ENCODE measurements at regions not wholly inside any gene's neighbourhood (a gene's known extent, or its start where the extent isn't known, plus 50 kb on each side); places are given as distances from the start of the nearest gene placed in this dataset.
"Not testable (repeated sequence)": the region's sequence is repeated elsewhere in the genome, so short reads cannot be mapped to it uniquely, and the experiment has no call there.

DNA sequence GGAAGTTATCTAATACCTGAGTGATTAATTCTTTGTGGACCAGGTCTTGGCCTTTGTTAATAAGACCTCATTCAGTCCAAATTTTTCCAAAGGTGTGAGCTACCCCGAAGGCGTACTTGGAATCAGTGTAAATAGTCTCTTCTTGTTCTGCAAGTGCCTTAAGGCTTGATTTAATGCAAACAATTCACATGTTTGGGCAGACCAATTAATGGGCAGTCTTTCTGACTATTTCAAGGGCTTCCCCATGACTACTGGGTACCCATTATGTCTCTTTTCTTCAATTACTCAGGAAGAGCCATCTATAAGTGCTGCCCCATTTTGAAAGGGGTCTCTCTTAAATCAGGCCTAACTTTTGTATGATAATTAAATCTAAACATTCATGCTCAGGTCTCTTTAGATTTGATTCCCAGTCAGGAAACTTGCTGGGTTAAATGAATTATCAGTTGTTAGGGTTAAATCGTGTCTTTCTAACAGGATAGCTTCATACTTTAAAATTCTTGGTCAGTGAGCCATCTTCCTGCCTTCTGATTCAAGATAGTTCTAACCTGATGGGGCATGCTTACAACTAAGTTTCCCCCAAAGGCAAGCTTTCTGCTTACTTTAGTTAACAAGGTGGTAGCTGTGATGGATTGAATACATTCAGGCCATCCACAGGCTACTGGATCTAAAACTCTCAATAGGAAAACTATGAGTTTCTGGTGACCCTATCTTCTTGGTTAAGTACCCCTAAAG lies 179.6 kb downstream of the CCNG2 start:
- peaks cover 21% of the 10 kb centered on the region for H3K9me3 Mint-ChIP-seq

GRCh38 chr4:77342170-77342810 lies 185.3 kb downstream of the CCNG2 start:
- H3K36me3 Mint-ChIP-seq (ENCODE audit: low read depth), result no peaks in the 10 kb centered on the region
- no peak overlapping the region for H3K27ac Mint-ChIP-seq
- no peaks in the 10 kb centered on the region for H3K4me1 Mint-ChIP-seq (ENCODE audit: low read depth)
- peaks cover 27% of the 10 kb centered on the region for H3K9me3 Mint-ChIP-seq
- no peak for DNase-seq
- H3K27me3 Mint-ChIP-seq, result peaks cover 39% of the 10 kb centered on the region
- no peak overlapping the region for H3K4me3 Mint-ChIP-seq

More for the DNA sequence above, 179.6 kb downstream of the CCNG2 start:
- H3K4me3 Mint-ChIP-seq, result no peak overlapping the region
- DNase-seq, result no peak
- H3K27ac Mint-ChIP-seq, result no peak overlapping the region
- peaks cover 29% of the 10 kb centered on the region for H3K27me3 Mint-ChIP-seq
- H3K36me3 Mint-ChIP-seq (ENCODE audit: low read depth), result no peaks in the 10 kb centered on the region
- H3K4me1 Mint-ChIP-seq (ENCODE audit: low read depth), result no peaks in the 10 kb centered on the region

- no peak for DNase-seq
- Mint-ChIP-seq H3K9me3 (peaks cover 27% of the 10 kb centered on the region), H3K27me3 (peaks cover 34% of the 10 kb centered on the region), H3K27ac (no peak overlapping the region), H3K4me3 (no peak overlapping the region), H3K4me1 (ENCODE audit: low read depth) (no peaks in the 10 kb centered on the region), H3K36me3 (ENCODE audit: low read depth) (no peaks in the 10 kb centered on the region)
Observed at GRCh38 chr4:77344001-77344400, 187.0 kb downstream of the CCNG2 start.

GRCh38 chr4:77344784-77345183 lies 187.8 kb downstream of the CCNG2 start:
- Mint-ChIP-seq H3K4me1 (ENCODE audit: low read depth) (no peaks in the 10 kb centered on the region), H3K4me3 (no peak overlapping the region), H3K27me3 (peaks cover 27% of the 10 kb centered on the region), H3K27ac (no peak overlapping the region), H3K9me3 (peaks cover 27% of the 10 kb centered on the region), H3K36me3 (ENCODE audit: low read depth) (no peaks in the 10 kb centered on the region)
- DNase-seq, result no peak

DNA sequence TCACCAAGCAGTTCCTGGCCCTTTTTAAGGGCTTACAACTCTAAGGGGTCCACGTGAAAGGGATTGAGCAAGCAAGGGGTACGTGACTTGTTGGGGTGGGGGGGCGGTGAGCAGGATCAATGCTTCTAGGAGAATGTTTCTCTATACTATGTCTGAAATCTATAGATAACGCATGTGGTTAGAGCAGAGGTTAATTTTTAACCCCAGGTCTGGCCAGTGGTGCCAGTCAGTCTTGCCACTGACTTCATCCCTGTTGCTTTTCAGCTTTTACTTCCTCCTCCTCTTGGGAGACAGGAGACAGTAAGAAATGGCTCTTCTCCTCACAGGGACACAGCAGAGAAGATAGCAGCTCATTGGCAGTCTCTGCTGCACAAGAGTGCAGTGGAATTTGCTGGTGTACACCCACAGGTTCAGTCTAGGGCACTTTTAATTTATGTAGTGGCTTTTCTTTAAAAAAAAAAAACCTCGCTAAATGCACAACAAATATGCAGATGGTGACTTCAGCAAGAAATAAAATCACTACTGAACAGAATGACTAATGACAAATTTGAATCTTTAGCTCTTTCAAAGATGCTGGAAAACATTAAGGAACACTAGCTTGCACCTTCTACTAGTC lies 190.5 kb downstream of the CCNG2 start:
- H3K36me3 Mint-ChIP-seq (ENCODE audit: low read depth), result no peaks in the 10 kb centered on the region
- H3K4me1 Mint-ChIP-seq (ENCODE audit: low read depth), result no peaks in the 10 kb centered on the region
- H3K9me3 Mint-ChIP-seq, result peaks cover 15% of the 10 kb centered on the region
- DNase-seq, result no peak
- H3K27ac Mint-ChIP-seq, result no peak overlapping the region
- H3K27me3 Mint-ChIP-seq, result peaks cover 5% of the 10 kb centered on the region
- no peak overlapping the region for H3K4me3 Mint-ChIP-seq

DNA sequence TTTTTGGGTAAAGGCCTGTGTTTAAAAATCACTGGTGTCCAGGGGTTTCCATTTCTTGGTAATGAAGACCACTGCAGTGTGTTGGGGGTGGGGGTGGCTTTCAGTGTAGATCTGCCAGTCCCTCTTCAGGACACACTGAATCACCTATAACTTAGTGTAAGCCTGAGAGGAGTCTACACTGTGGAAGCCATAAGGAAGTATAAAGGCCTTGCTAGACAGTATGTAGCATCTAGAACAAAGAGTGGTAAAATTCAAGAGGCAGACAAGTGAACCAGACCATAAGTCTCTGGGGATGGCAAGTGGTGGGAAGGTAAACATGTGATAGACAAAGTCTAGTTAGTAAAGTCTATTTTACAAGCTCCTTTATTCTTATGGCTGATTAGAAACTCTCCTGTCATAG lies 191.8 kb downstream of the CCNG2 start:
- no peak overlapping the region for H3K4me3 Mint-ChIP-seq
- no peak overlapping the region for H3K27ac Mint-ChIP-seq
- peaks cover 5% of the 10 kb centered on the region for H3K27me3 Mint-ChIP-seq
- no peak for DNase-seq
- H3K36me3 Mint-ChIP-seq (ENCODE audit: low read depth), result no peaks in the 10 kb centered on the region
- H3K4me1 Mint-ChIP-seq (ENCODE audit: low read depth), result no peaks in the 10 kb centered on the region
- peaks cover 4% of the 10 kb centered on the region for H3K9me3 Mint-ChIP-seq

GRCh38 chr4:77349364-77349763 lies 192.4 kb downstream of the CCNG2 start:
- no peak overlapping the region for H3K27ac Mint-ChIP-seq
- H3K36me3 Mint-ChIP-seq (ENCODE audit: low read depth), result no peaks in the 10 kb centered on the region
- DNase-seq, result no peak
- no peaks in the 10 kb centered on the region for H3K9me3 Mint-ChIP-seq
- H3K4me3 Mint-ChIP-seq, result no peak overlapping the region
- peaks cover 5% of the 10 kb centered on the region for H3K27me3 Mint-ChIP-seq
- no peaks in the 10 kb centered on the region for H3K4me1 Mint-ChIP-seq (ENCODE audit: low read depth)

DNA sequence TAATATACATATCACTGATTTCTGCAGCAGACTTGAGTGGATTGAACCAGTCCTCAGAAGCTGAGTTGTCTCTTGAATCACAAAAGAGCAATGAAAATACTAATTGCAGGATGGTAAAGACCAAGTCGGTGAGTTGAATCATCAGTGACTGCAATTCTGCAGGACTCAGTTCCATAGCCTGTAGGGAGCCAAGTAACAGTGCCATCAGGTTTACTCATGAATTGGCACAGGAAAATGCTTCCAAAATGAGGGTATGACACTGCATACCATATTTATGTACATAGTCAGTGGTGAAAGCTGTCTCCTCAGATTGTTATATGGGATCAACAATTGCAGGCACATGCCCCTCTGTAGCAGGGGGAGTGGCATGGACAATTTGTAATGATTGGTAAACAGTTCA lies 192.8 kb downstream of the CCNG2 start:
- no peak for DNase-seq
- no peak overlapping the region for H3K4me3 Mint-ChIP-seq
- H3K27me3 Mint-ChIP-seq, result peaks cover 5% of the 10 kb centered on the region
- no peaks in the 10 kb centered on the region for H3K36me3 Mint-ChIP-seq (ENCODE audit: low read depth)
- no peak overlapping the region for H3K27ac Mint-ChIP-seq
- H3K4me1 Mint-ChIP-seq (ENCODE audit: low read depth), result no peaks in the 10 kb centered on the region
- H3K9me3 Mint-ChIP-seq, result no peaks in the 10 kb centered on the region

DNA sequence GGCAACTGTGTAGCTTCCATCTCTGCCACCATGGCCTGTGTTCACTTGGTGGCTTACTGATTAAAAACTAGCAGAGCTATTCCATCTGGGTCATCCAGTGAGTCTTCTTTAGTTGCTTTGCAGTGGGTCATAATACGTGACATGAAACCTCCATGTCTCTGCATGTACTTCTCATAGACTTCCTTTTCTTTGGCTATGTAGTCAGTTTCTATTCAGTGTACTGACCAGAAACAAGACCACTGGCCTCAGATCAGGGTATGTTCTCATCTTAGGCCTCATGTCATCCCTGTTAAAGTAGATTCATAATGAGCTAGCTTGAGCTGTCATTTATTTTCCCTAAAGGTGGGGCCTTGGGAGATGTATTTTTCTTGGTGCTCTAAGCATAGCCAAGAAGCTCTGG lies 195.2 kb downstream of the CCNG2 start:
- no peak for DNase-seq
- H3K27ac Mint-ChIP-seq, result no peak overlapping the region
- H3K4me1 Mint-ChIP-seq (ENCODE audit: low read depth), result no peaks in the 10 kb centered on the region
- H3K4me3 Mint-ChIP-seq, result no peak overlapping the region
- no peaks in the 10 kb centered on the region for H3K36me3 Mint-ChIP-seq (ENCODE audit: low read depth)
- no peaks in the 10 kb centered on the region for H3K9me3 Mint-ChIP-seq
- H3K27me3 Mint-ChIP-seq, result no peaks in the 10 kb centered on the region

DNA sequence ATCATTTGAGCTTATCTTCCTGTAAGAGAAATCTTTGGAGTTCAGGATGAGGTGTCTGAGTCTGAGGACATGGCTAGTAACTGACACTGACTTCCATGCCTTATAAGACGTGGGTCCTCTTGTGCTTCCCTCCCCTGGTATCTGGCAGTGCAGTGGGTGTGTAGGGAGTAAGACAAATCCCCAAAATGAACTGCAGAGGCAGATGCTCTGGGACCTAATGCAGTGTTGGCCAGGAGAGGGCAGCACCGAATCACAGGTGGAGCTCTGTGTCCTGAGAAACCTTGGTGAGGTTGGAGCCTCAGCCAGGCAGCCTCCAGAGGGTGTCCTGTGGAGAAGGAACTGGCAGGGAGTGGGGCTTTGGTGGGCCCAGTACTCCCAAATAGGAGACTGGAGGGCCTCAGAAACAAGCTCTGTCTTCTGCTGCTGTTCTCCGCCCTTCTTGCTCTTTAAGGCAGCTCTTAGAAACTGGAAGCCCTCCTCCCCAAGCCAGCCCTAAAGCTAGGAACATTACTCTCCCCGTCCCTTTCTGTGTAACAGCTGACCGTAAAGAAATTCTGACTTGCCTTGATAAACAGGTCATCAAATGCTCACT lies 196.8 kb downstream of the CCNG2 start:
- not testable (repeated sequence) for H3K36me3 Mint-ChIP-seq (ENCODE audit: low read depth); H3K27me3 Mint-ChIP-seq; H3K4me1 Mint-ChIP-seq (ENCODE audit: low read depth); H3K9me3 Mint-ChIP-seq; DNase-seq; H3K4me3 Mint-ChIP-seq; H3K27ac Mint-ChIP-seq

DNA sequence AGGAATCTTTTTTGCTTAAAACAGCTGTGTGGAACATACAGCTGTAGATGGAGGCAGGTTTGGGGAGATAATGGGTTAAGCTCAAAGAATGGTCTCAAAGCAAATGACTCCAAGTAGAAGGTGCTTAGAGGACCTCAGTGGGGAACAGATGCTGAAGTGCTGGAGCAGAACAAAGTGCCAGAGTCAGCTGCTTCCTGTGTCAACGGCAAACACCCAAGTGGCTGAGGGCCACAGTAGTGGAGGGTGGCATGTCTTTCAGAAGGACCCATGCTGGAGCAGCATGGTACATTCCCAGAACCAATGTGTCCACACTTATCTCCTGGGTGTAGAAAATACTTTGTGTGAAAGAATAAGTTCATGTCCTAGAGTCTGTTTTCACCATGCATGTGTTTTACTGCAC lies 197.5 kb downstream of the CCNG2 start:
- no peaks in the 10 kb centered on the region for H3K27me3 Mint-ChIP-seq

GRCh38 chr4:77355731-77356130 lies 198.7 kb downstream of the CCNG2 start:
- no peaks in the 10 kb centered on the region for H3K27me3 Mint-ChIP-seq
- H3K27ac Mint-ChIP-seq, result no peak overlapping the region
- H3K9me3 Mint-ChIP-seq, result no peaks in the 10 kb centered on the region
- H3K36me3 Mint-ChIP-seq (ENCODE audit: low read depth), result no peaks in the 10 kb centered on the region
- no peak for DNase-seq
- no peaks in the 10 kb centered on the region for H3K4me1 Mint-ChIP-seq (ENCODE audit: low read depth)
- no peak overlapping the region for H3K4me3 Mint-ChIP-seq

More for the DNA sequence above, 197.5 kb downstream of the CCNG2 start:
- no peak for DNase-seq
- H3K36me3 Mint-ChIP-seq (ENCODE audit: low read depth), result no peaks in the 10 kb centered on the region
- no peaks in the 10 kb centered on the region for H3K9me3 Mint-ChIP-seq
- no peak overlapping the region for H3K27ac Mint-ChIP-seq
- H3K4me1 Mint-ChIP-seq (ENCODE audit: low read depth), result no peaks in the 10 kb centered on the region
- no peak overlapping the region for H3K4me3 Mint-ChIP-seq

DNA sequence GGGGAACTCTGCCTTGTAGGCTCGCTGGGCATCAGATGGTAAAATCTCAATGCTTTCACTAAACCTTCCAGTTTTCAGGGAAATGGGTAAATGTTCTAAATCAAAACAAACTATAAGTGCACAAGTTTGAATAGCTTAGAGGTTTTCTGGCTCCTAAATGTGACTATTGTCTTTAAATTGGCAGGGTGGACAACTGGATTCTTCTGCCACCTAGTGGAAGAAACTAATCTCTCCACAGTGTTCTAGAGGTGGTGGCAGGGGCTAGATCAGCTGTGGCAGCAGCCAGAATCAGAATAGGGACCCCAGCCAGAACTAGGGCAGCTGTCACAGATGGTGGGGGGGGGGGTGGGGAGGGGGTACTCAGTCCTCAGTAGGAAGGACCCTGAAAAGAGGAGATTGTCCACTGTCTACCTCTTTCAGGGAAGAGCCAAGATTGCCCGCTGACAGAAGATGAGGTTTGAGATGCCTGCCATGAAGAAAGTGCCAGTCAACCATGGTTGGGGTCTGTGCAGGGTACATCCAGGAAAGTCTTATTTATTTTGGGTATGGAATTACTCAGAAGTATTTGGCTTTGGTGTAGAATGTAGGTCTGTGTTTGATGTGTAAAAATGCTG lies 201.4 kb downstream of the CCNG2 start:
- no peaks in the 10 kb centered on the region for H3K9me3 Mint-ChIP-seq
- H3K4me3 Mint-ChIP-seq, result no peak overlapping the region
- no peaks in the 10 kb centered on the region for H3K27me3 Mint-ChIP-seq
- H3K4me1 Mint-ChIP-seq (ENCODE audit: low read depth), result no peaks in the 10 kb centered on the region
- no peak for DNase-seq
- H3K27ac Mint-ChIP-seq, result no peak overlapping the region
- H3K36me3 Mint-ChIP-seq (ENCODE audit: low read depth), result no peaks in the 10 kb centered on the region

- no peak for DNase-seq
- Mint-ChIP-seq H3K27me3 (peaks cover 3% of the 10 kb centered on the region), H3K27ac (no peak overlapping the region), H3K4me3 (no peak overlapping the region), H3K36me3 (ENCODE audit: low read depth) (no peaks in the 10 kb centered on the region), H3K4me1 (ENCODE audit: low read depth) (no peaks in the 10 kb centered on the region), H3K9me3 (no peaks in the 10 kb centered on the region)
Observed at GRCh38 chr4:77360451-77360850, 203.4 kb downstream of the CCNG2 start.
